ENCODE measurements at regions not wholly inside any gene's neighbourhood (a gene's known extent, or its start where the extent isn't known, plus 50 kb on each side); places are given as distances from the start of the nearest gene placed in this dataset.

DNA sequence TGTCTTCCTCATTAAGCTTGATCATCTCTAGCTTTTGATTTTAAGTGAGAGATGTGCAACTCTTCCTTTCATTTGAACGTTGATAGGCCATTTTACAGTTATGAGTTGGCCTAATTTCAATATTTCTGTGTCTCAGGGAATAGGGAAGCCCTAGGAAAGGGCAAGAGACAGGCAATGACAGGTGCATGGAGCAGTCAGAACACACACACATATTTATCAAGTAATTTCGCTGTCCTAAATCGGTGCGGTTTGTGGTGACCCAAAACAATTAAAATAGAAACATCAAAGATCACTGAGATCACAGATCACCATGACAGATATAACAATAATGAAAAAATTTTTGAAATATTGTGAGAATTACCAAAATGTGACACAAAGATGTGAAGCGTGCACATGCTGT is 87.7 kb upstream of the LSM6 start:
- no peak for DNase-seq (ENCODE audit: low spot score)
- TF ChIP-seq, protein P1, sequence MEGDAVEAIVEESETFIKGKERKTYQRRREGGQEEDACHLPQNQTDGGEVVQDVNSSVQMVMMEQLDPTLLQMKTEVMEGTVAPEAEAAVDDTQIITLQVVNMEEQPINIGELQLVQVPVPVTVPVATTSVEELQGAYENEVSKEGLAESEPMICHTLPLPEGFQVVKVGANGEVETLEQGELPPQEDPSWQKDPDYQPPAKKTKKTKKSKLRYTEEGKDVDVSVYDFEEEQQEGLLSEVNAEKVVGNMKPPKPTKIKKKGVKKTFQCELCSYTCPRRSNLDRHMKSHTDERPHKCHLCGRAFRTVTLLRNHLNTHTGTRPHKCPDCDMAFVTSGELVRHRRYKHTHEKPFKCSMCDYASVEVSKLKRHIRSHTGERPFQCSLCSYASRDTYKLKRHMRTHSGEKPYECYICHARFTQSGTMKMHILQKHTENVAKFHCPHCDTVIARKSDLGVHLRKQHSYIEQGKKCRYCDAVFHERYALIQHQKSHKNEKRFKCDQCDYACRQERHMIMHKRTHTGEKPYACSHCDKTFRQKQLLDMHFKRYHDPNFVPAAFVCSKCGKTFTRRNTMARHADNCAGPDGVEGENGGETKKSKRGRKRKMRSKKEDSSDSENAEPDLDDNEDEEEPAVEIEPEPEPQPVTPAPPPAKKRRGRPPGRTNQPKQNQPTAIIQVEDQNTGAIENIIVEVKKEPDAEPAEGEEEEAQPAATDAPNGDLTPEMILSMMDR (IDR thresholded peaks at IDR 0.05), result no peak
- ATAC-seq (ENCODE audit: low FRiP score), result no peak

DNA sequence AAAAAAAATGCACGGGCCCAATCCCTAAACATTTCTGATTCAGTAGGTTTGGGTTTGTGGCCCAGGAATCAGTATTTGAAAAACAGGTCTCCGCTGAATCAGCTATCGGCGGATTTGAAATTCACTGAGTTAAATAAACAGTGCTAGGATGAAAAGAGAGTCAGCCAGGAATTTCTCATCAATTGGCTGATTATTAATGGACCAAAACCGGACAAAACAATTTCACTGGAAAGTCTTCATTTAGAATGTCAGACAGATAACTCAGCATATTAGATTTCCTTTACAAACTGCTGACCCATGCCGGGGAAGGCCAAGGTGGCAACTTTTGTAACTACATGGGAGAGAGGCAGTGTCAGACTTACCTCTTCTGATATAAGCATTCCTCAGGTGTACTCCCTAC is 99.4 kb upstream of the LSM6 start:
- DNase-seq (ENCODE audit: low spot score), result no peak
- TF ChIP-seq, protein P1 (IDR thresholded peaks at IDR 0.05), result no peak
- no peak for ATAC-seq (ENCODE audit: low FRiP score)

DNA sequence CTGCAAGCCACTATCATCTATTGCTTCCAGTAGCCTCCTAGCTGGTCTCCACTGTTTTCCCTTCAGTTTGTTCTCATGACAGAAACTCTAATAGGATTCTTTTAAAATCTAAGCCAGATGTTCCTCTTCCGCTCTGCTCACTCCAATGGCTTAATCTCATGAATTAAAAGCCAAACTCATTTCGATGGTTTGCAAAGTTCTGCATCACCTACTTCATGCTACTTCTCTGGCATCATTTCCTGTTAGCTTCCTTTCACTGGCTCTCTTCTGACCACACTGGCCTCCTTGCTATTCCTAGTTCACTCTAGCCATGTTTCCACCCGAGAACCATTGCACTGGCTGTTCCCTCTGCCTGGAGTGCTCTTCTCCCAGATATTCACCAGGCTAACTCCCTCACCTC is 102.0 kb upstream of the LSM6 start:
- TF ChIP-seq, protein P1 (IDR thresholded peaks at IDR 0.05), result no peak
- ATAC-seq (ENCODE audit: low FRiP score), result no peak
- no peak for DNase-seq (ENCODE audit: low spot score)

DNA sequence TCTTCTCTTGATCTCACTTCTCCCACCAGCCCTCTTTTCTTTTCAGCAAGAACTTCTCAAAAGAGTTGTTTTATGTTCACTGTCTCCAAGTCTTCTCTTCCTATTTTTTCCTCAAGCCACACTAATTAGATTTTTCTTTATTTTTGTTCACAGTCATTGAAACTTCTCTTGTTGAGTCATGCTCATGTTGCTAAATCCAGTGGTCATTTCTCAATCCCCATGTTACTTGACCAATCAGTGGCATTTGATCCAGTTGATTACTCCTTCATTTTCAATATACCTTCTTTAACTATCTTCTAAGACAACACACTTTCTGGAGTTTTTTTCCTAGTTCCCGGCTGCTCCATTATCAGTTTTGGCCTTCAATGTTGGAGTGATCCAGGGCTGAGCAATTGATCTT is 103.1 kb upstream of the LSM6 start:
- ATAC-seq (ENCODE audit: low FRiP score), result no peak
- TF ChIP-seq, protein P1 (IDR thresholded peaks at IDR 0.05), result no peak

DNA sequence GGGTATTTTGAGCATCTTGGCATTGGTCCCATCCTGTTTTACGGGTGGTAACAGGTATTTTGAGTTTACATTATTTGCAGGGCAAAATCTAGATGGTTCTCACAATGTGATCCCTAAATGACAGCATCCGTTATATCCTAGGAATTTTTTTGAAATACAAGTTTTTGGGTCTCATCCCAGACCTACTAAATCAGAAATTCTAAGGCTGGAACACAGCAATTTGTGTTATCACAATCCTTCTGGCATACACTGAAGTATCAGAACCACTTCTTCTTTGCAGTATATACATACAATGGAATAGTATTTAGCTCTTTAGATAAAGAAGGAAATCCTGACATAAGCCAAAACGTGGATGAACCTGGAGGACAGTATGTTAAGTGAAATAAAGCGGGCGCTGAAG is 104.1 kb upstream of the LSM6 start:
- ATAC-seq (ENCODE audit: low FRiP score) (no peak), DNase-seq (ENCODE audit: low spot score) (no peak)
- TF ChIP-seq, protein P1 (IDR thresholded peaks at IDR 0.05), result no peak

More for the DNA sequence above, 103.1 kb upstream of the LSM6 start:
- DNase-seq (ENCODE audit: low spot score), result no peak

DNA sequence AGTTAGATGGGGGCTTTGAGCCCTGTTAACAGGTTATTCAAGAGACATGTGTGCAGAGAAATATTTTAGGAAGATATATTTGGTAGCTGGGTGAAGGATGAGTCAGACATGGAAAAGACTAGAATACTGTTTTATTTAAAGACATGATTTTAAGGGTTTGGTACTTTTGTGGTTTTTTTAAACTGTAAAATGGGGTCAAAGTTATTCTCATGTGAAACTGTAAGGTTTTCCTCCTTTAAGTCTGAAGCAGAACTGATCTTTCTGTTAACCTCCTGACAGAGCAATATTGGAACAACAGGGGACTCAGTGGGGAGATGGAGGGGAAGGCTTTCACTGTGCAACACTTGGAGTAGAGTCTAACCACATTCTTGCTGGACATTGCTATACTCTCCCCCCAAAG is 112.4 kb upstream of the LSM6 start:
- no peak for ATAC-seq (ENCODE audit: low FRiP score)
- TF ChIP-seq, protein P1 (IDR thresholded peaks at IDR 0.05), result no peak
- no peak for DNase-seq (ENCODE audit: low spot score)

DNA sequence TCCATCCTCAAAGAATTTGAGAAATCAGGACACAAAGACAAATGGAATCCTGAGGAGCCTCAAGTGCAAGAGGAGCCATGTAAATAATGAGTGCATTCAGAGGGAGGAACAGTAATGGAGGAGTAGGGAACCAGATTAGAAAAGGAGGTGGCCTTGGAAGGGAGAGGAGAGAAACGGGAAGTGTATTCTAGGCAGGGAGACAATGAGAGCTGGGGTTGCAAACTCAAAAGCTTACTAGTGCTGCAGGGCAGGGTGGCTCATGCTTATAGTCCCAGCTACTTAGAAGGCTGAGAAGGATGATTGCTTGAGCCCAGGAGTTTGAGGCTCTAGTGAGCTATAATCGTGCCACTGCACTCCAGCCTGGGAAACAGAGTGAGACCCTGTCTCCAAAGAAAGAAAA is 113.2 kb upstream of the LSM6 start:
- no peak for DNase-seq (ENCODE audit: low spot score)
- TF ChIP-seq, protein P1 (IDR thresholded peaks at IDR 0.05), result no peak
- no peak for ATAC-seq (ENCODE audit: low FRiP score)

Data from omental fat pad (tissue), 3 donors.